Kidney epithelial cell (primary cell): ENCODE measurements at regions not wholly inside any gene's neighbourhood (a gene's known extent, or its start where the extent isn't known, plus 50 kb on each side); places are given as distances from the start of the nearest gene placed in this dataset.

ENCODE experiments used
- DNase-seq: peaks from one replicate; pipeline ENCODE4 v3.0.0-alpha.2; 2010; ENCODE audit warnings: low read depth
- H3K27me3 ChIP-seq: 2 replicates; pipeline ENCODE4 v1.6.0; 2011; ENCODE audit warnings: low read length; ENCODE audit not compliant: control insufficient read depth, insufficient read depth
- H3K36me3 ChIP-seq: 2 replicates; pipeline ENCODE4 v1.5.1; 2011; ENCODE audit warnings: low read length; ENCODE audit not compliant: control insufficient read depth, insufficient read depth
- H3K4me3 ChIP-seq: 2 replicates; pipeline ENCODE4 v1.5.1; 2011; ENCODE audit warnings: low read depth, mild to moderate bottlenecking, control low read depth, low read length
- CTCF ChIP-seq: IDR thresholded peaks from 2 replicates; pipeline ENCODE4 v1.5.1; 2011; ENCODE audit warnings: mild to moderate bottlenecking, moderate library complexity, low read length, control low read depth, inconsistent platforms; ENCODE audit not compliant: insufficient read depth, poor library complexity, severe bottlenecking

- DNase-seq = no peak
- Histone ChIP-seq H3K27me3 (no peaks in the 10 kb centered on the region), H3K36me3 (no peaks in the 10 kb centered on the region), H3K4me3 (no peak overlapping the region)
- TF ChIP-seq CTCF = no peak
These were observed 191.8 kb upstream of the RAB4A start for GRCh38 chr1:229079016-229079595.

GRCh38 chr1:229080361-229080760, 190.6 kb upstream of the RAB4A start:
- no peak for DNase-seq
- Histone ChIP-seq H3K27me3 (no peaks in the 10 kb centered on the region), H3K4me3 (no peak overlapping the region), H3K36me3 (no peaks in the 10 kb centered on the region)
- no peak for TF ChIP-seq CTCF

GRCh38 chr1:229085291-229085690, 185.6 kb upstream of the RAB4A start:
- H3K4me3 ChIP-seq = no peak overlapping the region
- TF ChIP-seq CTCF = no peak
- peaks cover 9% of the 10 kb centered on the region for H3K27me3 ChIP-seq
- no peaks in the 10 kb centered on the region for H3K36me3 ChIP-seq
- no peak for DNase-seq

- Histone ChIP-seq H3K36me3 (no peaks in the 10 kb centered on the region), H3K4me3 (no peak overlapping the region), H3K27me3 (peaks cover 9% of the 10 kb centered on the region)
- DNase-seq = no peak
- TF ChIP-seq CTCF = no peak
These were observed 184.8 kb upstream of the RAB4A start for GRCh38 chr1:229086091-229086490.

- H3K27me3 ChIP-seq = peaks cover 9% of the 10 kb centered on the region
- H3K4me3 ChIP-seq = no peak overlapping the region
- TF ChIP-seq CTCF = no peak
These were observed 184.2 kb upstream of the RAB4A start for GRCh38 chr1:229086686-229087085.

GRCh38 chr1:229087339-229087738, 183.6 kb upstream of the RAB4A start:
- DNase-seq = no peak
- Histone ChIP-seq H3K4me3 (no peak overlapping the region), H3K36me3 (no peaks in the 10 kb centered on the region), H3K27me3 (peaks cover 12% of the 10 kb centered on the region)
- no peak for TF ChIP-seq CTCF

More at GRCh38 chr1:229086686-229087085, 184.2 kb upstream of the RAB4A start:
- DNase-seq = no peak
- no peaks in the 10 kb centered on the region for H3K36me3 ChIP-seq
